ENCODE measurements at regions not wholly inside any gene's neighbourhood (a gene's known extent, or its start where the extent isn't known, plus 50 kb on each side); places are given as distances from the start of the nearest gene placed in this dataset.
"Not testable (repeated sequence)": the region's sequence is repeated elsewhere in the genome, so short reads cannot be mapped to it uniquely, and the experiment has no call there.

DNA sequence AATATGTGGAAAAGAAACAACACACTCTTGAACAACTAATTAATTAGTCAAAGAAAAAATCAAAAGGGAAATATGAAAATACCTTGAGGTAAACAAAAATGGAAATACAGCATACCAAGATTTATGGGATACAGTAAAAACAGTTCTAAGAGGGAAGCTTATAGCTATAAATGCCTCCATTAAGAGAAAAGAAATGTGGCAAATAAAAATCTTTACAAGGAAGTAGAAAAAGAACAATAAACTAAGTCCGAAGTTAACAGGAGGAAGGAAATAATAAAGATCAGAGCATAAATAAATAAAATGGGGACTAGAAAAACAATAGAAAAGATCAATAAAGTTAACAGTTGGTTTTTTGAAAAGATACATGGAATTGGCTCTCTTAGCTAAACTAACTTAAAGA lies 267.8 kb upstream of the NRP1 start:
- DNase-seq: no peak

DNA sequence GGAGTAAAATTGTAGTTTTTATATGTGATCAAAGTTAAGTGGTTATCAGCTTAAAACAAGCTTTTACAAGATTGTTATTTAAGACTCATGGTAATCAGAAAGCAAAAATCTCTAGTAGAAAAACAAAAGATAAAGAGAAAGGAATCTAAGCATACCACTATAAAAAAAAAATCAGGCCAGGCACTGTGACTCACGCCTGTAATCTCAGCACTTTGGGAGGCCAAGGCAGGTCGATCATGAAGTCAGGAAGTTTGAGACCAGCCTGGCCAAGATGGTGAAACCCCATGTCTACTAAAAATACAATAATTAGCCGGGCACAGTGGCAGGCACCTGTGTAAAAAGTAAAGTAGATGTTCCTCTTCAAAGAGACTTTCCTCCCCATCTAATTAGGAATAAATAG lies 265.9 kb upstream of the NRP1 start:
- DNase-seq: no peak

DNA sequence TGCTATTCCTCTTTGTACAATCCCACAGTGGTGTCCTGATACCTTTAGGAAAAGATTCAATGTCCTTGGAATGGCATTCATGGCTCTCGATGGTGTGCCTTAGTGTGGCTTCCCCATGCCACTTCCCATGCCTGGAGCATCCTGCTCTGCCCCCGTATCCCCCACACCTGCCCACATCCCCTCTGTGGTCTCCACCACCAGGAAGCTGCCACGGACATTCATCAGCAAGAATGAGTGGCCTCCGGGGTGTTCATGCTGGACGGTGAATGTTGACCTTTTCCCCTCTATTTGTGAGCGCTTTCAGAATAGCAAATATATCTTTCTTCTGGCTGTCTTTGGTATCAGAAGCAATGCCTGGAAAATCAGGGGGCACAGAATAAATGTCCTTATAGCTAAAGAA lies 262.0 kb upstream of the NRP1 start:
- no peak for DNase-seq

DNA sequence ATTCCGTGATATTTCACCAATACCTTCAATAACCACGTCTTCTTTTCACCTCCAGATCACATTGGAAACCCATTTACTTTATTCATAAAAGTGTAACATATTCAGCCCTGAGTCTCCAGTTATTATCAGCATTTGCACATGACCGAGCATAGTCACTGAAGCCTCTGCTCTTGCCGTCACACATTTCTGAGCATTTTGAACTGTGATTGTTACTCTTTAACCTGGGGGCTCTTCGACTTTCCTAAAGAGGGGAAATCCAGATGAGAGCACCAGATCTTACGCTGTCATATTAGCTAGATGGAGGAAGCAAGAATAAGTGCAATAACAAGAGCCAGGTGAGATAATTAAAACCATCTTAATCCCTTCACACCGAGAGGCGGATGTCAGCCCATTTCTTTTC lies 260.0 kb upstream of the NRP1 start:
- no peak for DNase-seq

DNA sequence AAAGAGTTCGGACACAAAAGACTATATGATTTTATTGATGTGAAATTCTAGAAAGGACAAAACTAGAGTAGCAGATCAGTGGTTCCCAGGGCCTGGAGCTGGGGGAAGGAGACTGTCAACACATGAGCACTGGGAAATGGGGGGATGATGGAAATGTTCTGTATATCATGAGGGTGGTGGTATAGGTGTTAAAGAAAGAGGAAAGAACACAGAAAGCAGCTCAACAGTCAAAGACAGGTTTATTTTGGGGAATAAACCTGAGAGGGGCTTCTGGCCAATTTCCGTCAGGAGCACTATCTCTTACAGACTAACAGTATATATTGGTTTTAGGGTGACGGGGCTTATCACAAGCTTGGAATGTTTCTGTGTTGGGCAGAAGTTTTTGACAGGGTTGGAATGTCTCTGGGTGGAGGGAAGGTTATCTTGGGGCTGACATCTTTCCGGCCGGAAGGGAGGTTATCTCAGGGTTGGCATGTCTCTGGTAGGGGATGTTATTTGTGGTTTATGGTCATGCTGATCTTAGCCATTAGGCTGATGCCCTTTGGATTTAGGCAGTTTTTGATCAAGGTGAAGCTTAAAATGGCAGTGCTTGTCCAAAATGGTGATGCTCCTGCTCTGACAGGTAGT lies 254.6 kb upstream of the NRP1 start:
- no peak for DNase-seq

DNA sequence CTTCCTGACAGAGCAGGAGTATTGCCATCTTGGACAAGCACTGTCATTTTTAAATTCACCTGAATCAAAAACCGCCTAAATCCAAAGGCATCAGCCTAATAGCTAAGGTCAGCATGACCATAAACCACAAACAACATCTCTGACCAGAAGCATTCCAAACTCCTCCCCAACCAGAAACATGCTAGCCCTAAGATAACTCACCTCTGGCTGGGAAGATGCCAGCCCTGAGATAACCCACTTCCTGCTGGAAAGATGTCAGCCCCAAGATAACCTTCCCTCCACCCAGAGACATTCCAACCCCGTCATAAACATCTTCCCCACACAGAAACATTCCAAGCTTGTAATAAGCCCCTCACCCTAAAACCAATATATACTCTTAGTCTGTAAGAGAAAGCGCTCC lies 250.1 kb upstream of the NRP1 start:
- not testable (repeated sequence) for DNase-seq

DNA sequence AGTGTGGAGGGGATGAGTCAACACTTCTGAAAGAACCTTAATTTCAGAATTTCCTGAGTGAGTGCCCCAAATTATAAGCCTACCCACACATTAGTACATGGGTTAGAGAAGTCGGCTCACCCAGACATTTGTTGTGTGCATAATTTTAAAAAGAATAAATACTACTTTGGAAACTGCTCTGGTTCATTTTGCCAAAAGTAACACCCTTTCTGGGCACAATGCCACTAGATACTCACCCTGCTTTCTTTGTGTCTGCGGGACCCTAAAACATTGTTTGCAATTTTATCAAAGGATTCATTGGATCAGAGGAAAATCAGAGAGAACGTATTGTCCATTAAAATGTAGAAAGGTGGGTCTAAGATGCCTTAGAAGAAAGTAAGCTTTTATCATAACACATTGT lies 245.5 kb upstream of the NRP1 start:
- no peak for DNase-seq

DNA sequence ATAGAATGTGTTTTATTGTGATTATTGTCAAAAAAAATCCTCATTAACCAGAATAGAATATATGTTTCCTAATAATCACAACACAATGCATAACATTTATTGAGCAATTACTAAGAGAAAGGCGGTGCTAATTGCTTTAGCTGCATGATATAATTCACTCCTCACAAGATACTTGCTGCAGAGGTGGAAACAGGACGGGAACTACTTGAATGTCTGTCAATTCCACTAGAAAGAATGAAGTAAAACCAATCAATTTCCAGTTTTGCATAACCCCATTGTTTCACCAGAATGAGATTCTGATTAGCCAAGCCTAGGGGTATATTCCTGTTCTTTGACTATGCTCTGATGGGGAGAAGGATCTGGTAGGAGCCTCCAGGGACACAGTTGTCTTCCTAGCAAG lies 239.1 kb upstream of the NRP1 start:
- no peak for DNase-seq

DNA sequence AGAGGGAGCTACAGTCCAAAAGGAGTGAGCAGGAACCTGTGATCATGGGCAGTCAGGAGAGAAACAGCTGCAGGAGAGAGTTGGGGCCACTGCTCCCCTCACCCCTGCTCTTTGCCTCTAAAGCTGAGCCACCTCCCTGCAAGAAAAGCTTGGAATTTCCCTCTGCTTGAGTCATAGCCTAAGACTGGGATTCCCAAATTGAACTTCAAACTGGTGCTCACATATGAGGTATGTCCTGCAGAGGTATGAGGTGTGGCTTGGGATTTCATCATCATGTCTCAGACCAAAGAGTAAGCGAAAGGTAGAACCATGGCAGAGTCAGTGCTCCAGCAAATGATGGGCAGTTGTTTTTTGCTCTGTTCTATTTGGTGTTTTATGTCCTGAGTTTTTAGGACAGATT lies 237.1 kb upstream of the NRP1 start:
- no peak for DNase-seq

DNA sequence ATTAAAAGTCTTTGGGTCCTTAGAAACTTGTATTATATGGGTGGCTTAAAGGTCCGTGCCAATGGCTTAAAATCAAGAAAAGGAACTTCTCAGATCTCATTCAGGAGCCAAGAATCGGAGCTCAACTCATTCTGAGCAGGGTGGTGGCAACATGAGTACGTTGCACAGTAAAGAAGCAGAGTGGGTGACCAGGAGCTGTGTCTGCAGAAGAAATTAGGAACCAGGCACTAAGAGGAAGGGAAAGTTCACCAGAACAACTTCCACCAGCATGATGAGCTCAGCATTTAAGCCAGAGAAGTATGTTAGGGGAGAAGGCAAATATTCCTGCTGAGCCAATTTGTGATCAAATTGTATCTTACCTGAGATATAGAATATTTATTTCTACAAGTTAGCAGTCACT lies 236.0 kb upstream of the NRP1 start:
- DNase-seq: no peak

DNA sequence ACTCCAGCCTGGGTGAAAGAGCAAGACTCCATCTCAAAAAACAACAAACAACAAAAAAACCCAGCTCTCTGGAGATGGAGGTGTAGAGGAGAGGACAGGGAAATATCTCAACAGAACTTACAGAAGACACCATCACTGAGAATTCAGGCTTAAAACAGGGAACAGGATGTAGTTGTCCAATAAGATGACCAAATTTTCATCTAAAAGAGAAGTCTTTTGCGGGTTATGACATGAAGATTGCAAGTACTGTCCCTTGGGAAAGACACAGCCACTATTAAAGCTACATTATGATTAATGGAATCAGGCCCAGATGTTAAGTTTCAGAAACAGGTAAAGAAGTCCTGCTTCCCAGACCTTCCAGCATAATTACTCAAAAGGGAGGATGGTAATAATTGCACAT lies 235.2 kb upstream of the NRP1 start:
- DNase-seq: no peak

DNA sequence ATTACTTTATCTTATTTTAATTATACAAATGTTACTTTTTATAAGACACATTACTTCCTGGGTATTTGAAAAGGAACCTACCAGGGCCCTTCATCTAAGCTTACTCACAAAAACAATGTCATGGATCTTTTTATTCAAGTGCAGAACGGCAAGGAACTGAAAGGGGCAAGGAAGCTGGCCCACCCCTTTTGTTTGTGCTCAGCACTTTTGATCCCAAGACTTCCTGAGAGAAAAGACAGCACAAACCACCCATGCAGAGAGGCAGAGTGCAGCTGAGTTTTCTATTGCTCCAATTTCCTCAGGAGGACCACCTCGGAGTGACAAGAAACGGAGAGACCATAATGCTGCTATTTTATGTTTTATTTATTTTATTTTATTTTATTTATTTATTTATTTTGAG lies 232.0 kb upstream of the NRP1 start:
- DNase-seq: no peak

DNA sequence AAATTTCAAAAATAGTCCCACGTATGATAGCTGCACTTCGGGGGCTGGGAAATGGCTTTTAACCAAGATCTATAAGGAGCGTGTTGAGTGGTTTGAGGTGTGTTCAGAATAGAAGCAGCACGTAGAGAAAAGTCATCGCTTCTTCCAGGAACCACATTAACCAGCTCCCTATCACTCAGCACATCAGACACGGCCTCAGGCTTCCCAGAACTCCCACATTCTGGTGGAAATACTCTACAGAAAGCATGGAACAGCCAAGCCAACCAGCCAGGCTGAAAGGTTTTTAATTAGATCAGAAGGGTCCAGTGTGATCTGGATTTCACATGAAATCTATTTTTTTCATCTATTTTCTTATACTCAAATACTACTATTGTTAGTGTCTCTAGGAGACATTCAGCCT lies 231.5 kb upstream of the NRP1 start:
- DNase-seq: no peak

DNA sequence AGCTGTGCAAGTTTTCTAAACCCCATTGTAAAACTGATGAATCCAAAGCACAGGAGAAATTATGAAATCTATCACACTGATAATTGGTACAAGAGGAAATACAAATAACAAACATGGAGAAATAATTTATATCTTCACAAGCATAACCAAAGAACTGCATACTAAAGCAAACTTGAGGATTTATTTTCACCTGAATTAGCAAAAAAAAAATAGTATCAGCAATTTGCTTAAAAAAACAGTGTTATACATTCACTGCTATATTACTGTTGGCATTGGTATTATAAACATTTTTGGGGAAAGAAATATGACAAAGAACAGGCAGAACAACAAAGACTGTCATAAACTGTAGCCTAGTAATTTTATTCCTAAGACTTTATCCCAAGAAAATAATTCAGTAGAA lies 230.8 kb upstream of the NRP1 start:
- no peak for DNase-seq

DNA sequence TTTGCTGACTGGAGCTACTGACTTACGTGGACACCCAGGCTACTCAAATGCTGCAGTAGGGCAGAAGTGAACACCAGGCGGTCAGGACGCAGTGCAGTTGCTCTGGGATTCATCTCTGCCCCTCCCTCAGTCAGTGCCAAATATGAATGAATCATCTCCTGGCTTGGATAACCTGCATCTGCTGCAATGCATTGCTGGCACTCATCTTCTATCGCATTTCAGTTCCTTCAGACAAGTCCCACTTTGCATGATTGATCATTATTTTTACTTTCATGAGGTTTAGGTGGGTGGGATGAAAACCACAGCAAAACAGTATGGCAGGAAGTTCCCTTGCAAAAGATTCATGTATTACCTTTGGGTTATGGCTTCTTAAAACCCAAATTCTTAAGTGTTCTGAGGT lies 224.6 kb upstream of the NRP1 start:
- peak; percentile 26 for DNase-seq

DNA sequence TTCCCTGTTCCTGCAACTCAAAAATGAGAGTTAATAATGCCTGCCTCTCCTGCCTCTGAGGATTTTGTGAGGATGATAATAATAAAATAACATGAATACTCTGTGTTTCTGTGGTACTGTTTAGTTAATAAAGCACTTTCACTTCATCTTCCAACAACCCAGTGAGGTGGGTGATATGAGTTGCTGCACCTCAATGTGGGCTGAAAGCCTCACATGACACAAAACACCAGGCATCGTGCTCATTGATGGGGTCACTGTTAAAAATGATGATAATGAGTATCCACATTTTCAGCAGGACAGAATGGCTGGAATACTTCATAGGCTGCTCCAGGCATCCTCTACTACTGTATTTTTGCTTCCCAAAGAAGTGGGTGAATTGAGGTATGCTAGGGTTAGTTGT lies 222.8 kb upstream of the NRP1 start:
- no peak for DNase-seq

DNA sequence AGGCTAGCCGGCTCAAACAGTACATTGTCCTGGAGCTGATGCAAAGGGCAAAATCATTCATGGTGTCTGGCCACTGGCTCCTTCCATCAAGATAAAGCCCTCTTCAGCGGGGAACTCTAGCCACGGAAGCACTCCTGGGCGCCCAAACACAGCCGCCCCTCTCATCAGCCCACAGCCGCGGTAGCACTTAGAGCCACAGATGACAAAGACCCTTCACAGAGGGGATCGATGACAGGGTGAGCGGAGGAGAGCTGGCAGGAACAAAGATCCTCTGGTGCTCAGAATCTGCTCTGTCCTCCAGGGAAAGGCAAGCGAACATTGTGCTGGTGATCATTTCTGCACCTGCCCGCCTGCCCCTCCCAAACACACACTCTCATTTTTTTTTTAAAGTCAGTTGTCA lies 222.2 kb upstream of the NRP1 start:
- no peak for DNase-seq

DNA sequence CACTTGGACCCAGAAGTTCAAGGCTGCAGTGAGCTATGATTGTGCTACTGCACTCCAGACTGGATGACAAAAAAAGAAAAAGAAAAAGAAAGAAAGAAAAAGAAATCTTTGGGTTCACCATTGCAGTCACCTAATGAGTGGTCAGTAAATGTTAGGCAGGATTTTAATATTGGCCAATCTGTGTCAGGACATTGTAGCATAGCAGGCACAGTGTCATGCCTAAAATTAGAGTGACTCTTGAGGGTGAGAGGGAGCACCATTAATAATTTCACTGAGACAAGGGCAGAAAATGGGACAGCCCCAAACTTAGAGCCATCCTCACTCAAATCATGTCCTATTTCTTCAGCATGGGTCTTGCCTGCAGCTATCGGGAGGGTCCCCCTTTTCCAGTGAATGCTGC lies 221.6 kb upstream of the NRP1 start:
- DNase-seq: no peak

DNA sequence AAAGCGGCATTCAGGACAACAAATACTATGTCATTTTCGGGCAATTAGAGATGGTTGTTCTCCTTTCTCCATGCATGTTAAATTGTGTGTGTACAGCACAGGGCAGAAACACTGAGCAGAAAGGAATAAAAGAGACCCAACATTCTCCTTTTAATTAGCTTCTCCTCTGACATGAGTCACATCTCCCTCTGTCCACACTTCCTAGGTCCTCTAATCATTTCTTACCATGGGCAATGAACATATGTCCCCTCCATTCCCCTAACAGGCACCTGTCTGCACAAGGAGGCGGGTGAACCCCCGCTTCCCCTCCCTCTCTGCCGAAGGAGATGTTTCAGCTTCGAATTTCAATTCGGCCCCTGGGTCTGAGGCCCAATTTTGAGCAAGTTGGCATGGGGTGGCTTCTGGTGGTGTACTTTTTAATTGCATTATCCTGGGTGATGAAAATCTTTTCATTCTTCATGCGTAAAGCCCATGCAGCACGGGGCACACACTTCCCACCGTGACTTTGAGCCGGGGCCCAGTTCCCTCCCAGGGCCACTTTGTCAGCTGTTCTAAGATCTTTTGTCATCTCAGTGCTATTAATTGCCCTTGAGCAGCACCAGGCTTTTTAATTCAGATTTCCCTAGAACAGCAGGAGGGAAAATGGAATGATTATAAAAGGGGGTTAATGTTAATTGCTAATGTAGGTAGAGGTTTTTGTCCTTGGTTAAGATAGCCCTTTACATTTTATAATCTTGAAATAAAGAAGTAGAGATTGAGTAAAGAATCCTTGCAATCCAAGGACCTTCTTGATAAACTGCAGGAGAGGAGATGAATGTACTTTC lies 219.5 kb upstream of the NRP1 start:
- no peak for DNase-seq

DNA sequence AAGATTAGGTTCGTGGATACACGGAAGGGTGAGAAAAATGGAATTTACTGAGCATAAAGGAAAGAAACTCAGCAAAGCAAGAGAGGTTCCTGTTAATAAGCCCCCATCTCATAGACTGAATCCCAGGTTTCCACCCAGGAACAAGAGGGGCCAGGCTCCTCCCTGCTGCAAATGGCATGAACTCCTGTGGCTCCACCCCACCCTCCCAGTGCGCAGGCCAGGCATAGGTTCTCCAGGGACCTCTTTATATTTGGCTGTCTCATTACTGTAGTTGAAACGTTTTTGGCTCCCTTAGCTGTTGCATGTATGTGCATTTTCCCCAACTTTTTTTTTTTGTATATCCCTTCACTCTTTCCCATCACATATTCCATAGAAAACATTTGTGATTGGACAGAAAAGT lies 217.8 kb upstream of the NRP1 start:
- DNase-seq: no peak

DNA sequence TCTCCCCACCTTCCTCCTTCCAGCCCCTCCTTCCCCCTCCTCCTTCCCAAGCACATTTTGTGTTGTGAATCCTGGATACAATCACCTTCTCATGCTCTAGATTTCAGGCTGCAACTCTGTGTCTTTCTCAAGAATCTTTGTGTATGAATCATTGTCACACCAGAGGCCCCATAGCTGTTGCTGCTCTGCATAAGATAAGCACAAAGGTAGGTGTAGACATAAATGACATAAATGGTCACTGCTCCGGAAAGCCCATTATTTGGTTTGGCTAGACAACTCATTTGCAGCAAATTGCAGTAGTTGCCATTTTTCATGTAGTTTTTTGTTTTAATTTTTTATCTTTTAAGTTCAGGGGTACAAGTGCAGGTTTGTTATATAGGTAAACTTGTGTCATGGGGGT lies 216.3 kb upstream of the NRP1 start:
- DNase-seq: no peak

DNA sequence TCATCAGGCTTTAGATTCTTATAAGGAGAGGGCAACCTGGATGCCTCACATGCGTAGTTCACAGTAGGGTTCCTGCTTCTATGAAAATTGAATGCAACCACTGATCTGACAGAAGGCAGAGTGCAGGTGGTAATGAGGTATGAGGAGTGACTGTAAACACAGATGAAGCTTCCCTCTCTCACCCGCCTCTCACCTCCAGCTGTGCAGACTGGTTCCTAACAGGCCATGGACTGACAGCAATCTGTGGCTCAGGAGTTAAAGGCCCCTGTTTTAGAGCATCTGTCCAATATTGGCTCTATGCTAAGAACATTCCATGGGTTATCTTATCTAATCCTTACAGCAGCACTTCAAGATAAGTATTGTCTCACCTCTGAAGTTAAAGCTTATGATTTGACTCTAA lies 213.5 kb upstream of the NRP1 start:
- DNase-seq: no peak

DNA sequence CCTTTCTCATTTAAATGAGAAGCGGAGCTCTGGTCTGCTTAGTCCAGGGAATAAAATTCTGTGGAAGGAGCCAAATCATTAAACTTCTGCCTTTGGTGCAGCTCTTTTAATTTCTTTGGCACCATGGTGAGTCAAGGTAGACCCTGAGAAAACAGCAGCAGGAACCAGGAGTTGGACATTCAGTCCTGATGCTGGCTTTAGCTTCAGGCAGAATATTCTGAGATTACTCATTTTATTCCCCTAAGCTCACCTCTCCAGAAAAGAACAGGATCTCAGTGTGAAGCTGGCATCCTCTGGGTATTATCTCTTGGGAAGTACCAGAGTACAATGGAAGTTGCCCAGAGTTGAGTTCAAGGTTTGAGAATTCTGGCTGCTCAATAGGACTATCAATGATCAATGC lies 211.6 kb upstream of the NRP1 start:
- DNase-seq: no peak

DNA sequence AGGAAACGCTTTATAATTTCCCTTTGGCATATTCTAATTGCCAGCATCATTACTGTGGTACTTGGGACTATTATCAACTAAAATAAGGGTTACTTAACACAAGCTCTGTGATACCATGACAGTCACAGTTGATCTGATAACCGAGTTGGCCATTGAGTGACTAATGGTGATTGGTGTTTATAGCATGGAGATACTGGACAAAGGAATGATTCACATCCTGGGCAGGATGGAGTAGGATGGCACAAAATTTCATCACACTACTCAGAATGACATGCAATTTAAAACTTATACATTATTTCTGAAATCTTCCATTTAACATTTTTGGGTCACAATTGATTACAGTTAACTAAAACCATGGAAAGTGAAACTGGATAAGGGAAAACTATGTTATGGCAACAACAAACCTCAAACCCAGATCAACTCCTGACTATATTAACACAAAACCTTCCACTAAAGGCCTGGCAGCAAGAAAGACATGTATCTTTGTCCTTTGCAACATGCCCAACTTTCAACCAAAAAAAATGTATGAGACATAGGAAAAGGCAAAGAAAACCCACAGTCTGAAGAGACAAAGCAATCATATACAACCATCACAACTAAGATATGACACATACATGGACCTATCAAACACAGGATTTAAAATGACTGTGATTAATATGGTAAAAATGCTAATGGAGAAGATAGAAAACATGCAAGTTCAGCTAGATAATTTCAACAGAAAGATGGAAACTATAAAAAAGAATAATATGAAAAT lies 208.5 kb upstream of the NRP1 start:
- no peak for DNase-seq

All from skin of body (tissue), 1 donor.